ENCODE measurements at regions not wholly inside any gene's neighbourhood (a gene's known extent, or its start where the extent isn't known, plus 50 kb on each side); places are given as distances from the start of the nearest gene placed in this dataset.
A peak's percentile ranks its signal among the peaks of the same experiment; 100 is the strongest.
"Not testable (repeated sequence)": the region's sequence is repeated elsewhere in the genome, so short reads cannot be mapped to it uniquely, and the experiment has no call there.

GRCh38 chr6:66264376-66264775 lies 557.4 kb upstream of the EYS start:
- DNase-seq (ENCODE audit: low read depth) = peak; percentile 20
- H3K4me3 ChIP-seq (ENCODE audit: low read length) = no peak overlapping the region
- TF ChIP-seq CTCF (IDR thresholded peaks at IDR 0.05; ENCODE audit: insufficient read depth, low read depth, low read length, missing control alignments) = no peak

GRCh38 chr6:66258731-66259487 lies 551.9 kb upstream of the EYS start:
- DNase-seq (ENCODE audit: low read depth); H3K4me3 ChIP-seq (ENCODE audit: low read length): not testable (repeated sequence)

- no peak for TF ChIP-seq CTCF (IDR thresholded peaks at IDR 0.05; ENCODE audit: insufficient read depth, low read depth, low read length, missing control alignments)
- H3K4me3 ChIP-seq (ENCODE audit: low read length) = no peak overlapping the region
- DNase-seq (ENCODE audit: low read depth) = no peak
Observed at GRCh38 chr6:66245231-66245630, 538.2 kb upstream of the EYS start.

- TF ChIP-seq CTCF (IDR thresholded peaks at IDR 0.05; ENCODE audit: insufficient read depth, low read depth, low read length, missing control alignments) = no peak
- H3K4me3 ChIP-seq (ENCODE audit: low read length) = no peak overlapping the region
- no peak for DNase-seq (ENCODE audit: low read depth)
Observed at GRCh38 chr6:66238851-66239250, 531.8 kb upstream of the EYS start.

GRCh38 chr6:66232890-66233289 lies 525.9 kb upstream of the EYS start:
- no peak overlapping the region for H3K4me3 ChIP-seq (ENCODE audit: low read length)
- no peak for DNase-seq (ENCODE audit: low read depth)
- no peak for TF ChIP-seq CTCF (IDR thresholded peaks at IDR 0.05; ENCODE audit: insufficient read depth, low read depth, low read length, missing control alignments)

GRCh38 chr6:66230591-66230990 lies 523.6 kb upstream of the EYS start:
- no peak for TF ChIP-seq CTCF (IDR thresholded peaks at IDR 0.05; ENCODE audit: insufficient read depth, low read depth, low read length, missing control alignments)
- DNase-seq (ENCODE audit: low read depth) = no peak
- H3K4me3 ChIP-seq (ENCODE audit: low read length) = no peak overlapping the region

GRCh38 chr6:66226109-66226508 lies 519.1 kb upstream of the EYS start:
- no peak overlapping the region for H3K4me3 ChIP-seq (ENCODE audit: low read length)
- no peak for DNase-seq (ENCODE audit: low read depth)
- TF ChIP-seq CTCF (IDR thresholded peaks at IDR 0.05; ENCODE audit: insufficient read depth, low read depth, low read length, missing control alignments) = no peak
